IMR-90 (cell line): ENCODE measurements at regions not wholly inside any gene's neighbourhood (a gene's known extent, or its start where the extent isn't known, plus 50 kb on each side); places are given as distances from the start of the nearest gene placed in this dataset.

Source experiments
- BHLHE40 ChIP-seq: fragments of 150-350 bp; IDR thresholded peaks from 2 replicates; pipeline ENCODE4 v1.6.1; 2016; ENCODE audit warnings: mild to moderate bottlenecking, low read depth, low read length
- CEBPB ChIP-seq: IDR thresholded peaks from 2 replicates; pipeline ENCODE4 v1.6.1; 2012; ENCODE audit warnings: low read depth, low read length, improper control_type of control experiment
- CTCF ChIP-seq: conservative IDR thresholded peaks from 2 replicates; pipeline ENCODE4 v1.5.1; 2012; ENCODE audit warnings: mild to moderate bottlenecking, low read depth, low read length, improper control_type of control experiment
- ELK1 ChIP-seq: fragments of 150-350 bp; IDR thresholded peaks from 2 replicates; pipeline ENCODE4 v1.6.1; 2016; ENCODE audit warnings: low read depth, mild to moderate bottlenecking, low read length, moderate library complexity, borderline replicate concordance
- FOS ChIP-seq: fragments of 150-350 bp; IDR thresholded peaks from 2 replicates; pipeline ENCODE4 v1.6.1; 2016; ENCODE audit warnings: low read depth, low read length
- MAFK ChIP-seq: IDR thresholded peaks from 2 replicates; pipeline ENCODE4 v1.6.1; 2012; ENCODE audit warnings: low read depth, low read length, improper control_type of control experiment
- MAZ ChIP-seq: IDR thresholded peaks from 2 replicates; pipeline ENCODE4 v1.6.1; 2012; ENCODE audit warnings: low read depth, mild to moderate bottlenecking, low read length, improper control_type of control experiment, moderate library complexity, borderline replicate concordance
- NFE2L2 ChIP-seq: fragments of 150-350 bp; IDR thresholded peaks from 2 replicates; pipeline ENCODE4 v1.6.1; 2016; ENCODE audit warnings: low read depth, mild to moderate bottlenecking, low read length
- POLR2A ChIP-seq: IDR thresholded peaks from 2 replicates; pipeline ENCODE4 v1.6.1; 2012; ENCODE audit warnings: mild to moderate bottlenecking, low read depth, low read length
- RAD21 ChIP-seq: IDR thresholded peaks from 2 replicates; pipeline ENCODE4 v1.6.1; 2012; ENCODE audit warnings: low read length, improper control_type of control experiment
- RFX5 ChIP-seq: IDR thresholded peaks from 2 replicates; pipeline ENCODE4 v1.8.0; 2012; ENCODE audit warnings: low read depth, mild to moderate bottlenecking, low read length, moderate library complexity
- SMC3 ChIP-seq: fragments of 150-350 bp; IDR thresholded peaks from 2 replicates; pipeline ENCODE4 v1.6.1; 2016; ENCODE audit warnings: low read depth, mild to moderate bottlenecking, antibody characterized with exemption, low read length, moderate library complexity
- USF2 ChIP-seq: fragments of 150-350 bp; IDR thresholded peaks from 2 replicates; pipeline ENCODE4 v1.6.1; 2017; ENCODE audit warnings: mild to moderate bottlenecking, antibody characterized with exemption, low read length, low read depth

- no peak for TF ChIP-seq CTCF
- no peak for TF ChIP-seq USF2
- TF ChIP-seq SMC3, result no peak
- TF ChIP-seq RFX5, result no peak
- TF ChIP-seq POLR2A, result no peak
- no peak for TF ChIP-seq NFE2L2
- TF ChIP-seq ELK1, result no peak
- no peak for TF ChIP-seq BHLHE40
- no peak for TF ChIP-seq MAZ
- no peak for TF ChIP-seq RAD21
- TF ChIP-seq CEBPB, result no peak
- TF ChIP-seq MAFK, result no peak
- TF ChIP-seq FOS, result no peak
Measured at GRCh38 chr3:175948041-175948440, 1088.9 kb downstream of the NAALADL2 start.
